OCI-M1 (cell line): ENCODE measurements at regions not wholly inside any gene's neighbourhood (a gene's known extent, or its start where the extent isn't known, plus 50 kb on each side); places are given as distances from the start of the nearest gene placed in this dataset.
"Not testable (repeated sequence)": the region's sequence is repeated elsewhere in the genome, so short reads cannot be mapped to it uniquely, and the experiment has no call there.

ENCODE experiments used
- DNase-seq: peaks from one replicate; lab custom pipeline; 2025; lab: John Stamatoyannopoulos, UW

DNA sequence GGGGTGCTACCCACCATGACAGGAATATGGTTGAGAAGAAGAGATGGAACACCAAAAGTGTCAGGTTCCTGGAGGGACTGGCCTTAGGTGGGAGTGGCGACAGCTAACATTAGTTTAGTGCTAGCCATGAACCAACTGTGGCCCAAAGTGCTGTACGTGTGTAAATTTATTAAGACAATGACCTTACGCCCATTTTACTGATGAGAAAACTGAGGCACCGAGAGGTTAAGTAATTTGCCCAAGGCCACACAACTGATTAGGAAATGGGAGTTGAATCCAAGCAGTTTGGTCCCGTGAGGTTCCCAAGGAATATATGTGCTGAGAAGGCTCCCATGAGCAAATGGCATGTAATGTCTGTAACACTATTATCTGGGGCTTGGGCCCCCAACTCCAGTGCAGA lies 109.5 kb upstream of the SLC1A4 start:
- no peak for DNase-seq

DNA sequence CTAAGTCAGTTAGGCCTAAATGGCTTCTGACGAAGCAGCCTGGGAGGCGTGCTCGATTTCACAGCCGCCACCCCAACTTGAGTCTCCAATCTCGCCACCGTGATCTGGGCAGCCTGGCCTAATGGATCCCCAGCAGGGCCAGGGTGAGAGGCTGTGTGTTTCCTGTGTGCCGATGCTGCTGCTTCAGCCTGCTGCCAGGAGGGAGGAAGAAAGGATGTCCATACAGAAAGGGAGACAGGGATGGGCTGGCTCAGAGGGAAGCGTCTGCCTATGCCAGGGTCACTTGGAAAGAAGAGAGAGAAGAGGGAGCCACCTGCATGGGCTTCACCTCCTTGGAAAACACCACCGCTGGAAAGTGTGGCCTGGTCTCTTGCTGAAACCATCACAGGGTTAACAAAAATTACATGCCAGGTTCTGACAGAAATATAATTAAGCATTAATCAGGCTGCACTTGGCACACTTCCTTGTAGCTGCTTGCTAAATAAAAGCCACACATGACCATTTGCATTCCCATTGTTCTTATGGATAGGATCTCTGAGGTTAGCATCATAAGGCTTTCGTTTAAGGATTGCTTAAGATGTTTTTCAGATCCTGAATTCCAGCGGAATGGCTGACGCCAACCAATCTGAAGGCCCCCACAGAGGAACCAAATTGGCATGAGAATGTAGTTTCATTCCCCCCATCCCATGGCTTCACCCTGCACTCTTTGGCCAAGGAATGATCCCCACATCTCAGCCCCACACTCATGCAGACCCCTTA lies 108.8 kb upstream of the SLC1A4 start:
- no peak for DNase-seq

DNA sequence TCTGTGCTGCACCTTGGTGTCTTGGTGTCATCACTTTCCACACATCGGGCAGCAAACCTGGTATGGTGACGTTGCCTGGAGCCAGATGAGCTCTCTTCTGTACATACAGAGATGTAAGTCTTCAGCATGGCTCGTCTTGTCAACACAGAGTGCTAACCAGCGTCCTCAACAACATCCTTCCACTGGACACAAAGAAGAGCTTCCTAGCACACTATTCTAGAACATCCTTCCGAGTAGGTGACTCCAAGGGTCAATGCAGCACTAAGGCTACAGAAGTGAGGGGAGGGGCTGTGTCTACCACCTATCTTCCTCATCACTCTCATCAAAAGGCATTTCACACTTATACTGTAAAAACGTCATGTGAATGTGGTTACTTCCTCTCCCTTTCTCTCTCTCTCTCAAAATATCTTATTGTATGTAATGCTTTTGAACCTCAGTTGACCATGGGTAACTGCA lies 108.1 kb upstream of the SLC1A4 start:
- no peak for DNase-seq

DNA sequence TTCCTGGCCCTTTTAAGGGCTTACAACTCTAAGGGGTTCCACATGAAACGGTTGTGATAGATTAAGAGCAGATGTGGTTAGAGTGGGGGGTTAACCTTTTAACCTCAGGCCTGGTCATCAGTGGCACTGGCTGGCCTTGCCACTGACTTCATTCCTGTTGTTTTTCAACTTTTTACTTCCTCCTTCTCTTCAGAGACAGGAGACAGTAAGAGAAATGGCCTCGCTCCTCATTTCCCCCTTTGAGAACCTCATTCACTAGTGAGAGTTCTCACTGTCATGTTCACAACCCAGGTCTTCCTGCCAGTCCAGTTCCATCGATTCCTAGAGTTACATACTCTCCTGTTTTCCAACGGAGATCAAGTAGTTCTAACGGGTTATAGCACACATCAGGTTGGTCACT lies 101.6 kb upstream of the SLC1A4 start:
- DNase-seq: no peak

DNA sequence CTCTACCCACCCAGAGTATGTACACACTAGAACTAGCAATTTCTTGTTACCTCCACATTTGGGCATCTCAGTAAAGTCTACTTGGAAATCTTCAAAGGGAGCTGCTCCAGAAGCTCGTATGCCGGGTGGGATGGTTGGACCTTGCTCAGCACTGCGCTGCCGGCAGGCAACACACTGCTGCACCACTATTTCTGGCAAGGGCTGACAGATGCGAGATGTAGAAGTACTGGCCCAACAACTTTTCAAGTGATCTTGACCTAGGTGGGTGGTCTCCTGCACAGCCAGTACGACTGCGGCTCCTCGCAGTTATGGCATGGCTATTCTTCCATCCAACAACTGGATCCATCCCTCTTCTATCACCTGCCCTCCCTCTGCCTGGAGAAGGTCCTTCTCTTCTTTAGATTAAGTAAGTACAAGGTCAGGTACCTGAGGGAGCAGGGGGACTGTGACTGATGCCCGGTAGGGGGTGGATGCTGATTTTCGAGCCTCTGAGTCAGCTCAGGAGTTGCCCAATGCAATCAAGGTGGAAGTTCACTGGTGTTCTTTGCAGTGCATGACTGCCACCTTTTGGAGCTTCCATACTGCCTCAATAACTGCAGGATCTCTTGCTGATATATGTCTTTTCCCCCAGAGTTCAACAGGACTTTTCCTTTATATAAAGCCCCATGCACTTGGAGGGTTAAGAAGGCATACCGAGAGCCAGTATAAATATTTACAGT lies 100.4 kb upstream of the SLC1A4 start:
- DNase-seq: peak; percentile 4

DNA sequence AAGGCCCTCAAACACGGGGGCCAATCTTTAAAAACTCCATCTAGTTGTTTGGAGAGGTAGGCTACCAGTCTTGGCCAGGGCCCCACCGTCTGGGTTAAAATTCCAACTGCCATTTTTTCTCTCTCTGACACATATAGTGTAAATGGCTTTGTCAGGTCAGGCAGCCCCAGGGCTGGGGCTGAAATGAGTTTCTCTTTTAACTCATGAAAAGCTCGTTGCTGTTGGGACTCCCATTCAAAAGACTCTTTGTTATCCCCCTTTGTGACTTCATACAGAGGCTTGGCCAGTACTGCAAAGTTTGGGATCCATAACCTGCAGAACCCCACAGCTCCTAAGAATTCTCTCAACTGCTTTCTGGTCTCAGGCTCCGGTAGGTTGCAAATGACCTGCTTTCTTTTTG lies 99.4 kb upstream of the SLC1A4 start:
- no peak for DNase-seq

DNA sequence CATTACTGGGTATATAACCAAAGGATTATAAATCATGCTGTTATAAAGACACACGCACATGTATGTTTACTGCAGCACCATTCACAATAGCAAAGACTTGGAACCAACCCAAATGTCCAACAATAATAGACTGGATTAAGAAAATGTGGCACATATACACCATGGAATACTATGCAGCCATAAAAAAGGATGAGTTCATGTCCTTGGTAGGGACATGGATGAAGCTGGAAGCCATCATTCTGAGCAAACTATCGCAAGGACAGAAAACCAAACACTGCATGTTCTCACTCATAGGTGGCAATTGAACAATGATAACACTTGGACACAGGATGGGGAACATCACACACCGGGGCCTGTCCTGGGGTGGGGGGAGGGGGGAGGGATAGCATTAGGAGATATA lies 92.6 kb upstream of the SLC1A4 start:
- DNase-seq: not testable (repeated sequence)

DNA sequence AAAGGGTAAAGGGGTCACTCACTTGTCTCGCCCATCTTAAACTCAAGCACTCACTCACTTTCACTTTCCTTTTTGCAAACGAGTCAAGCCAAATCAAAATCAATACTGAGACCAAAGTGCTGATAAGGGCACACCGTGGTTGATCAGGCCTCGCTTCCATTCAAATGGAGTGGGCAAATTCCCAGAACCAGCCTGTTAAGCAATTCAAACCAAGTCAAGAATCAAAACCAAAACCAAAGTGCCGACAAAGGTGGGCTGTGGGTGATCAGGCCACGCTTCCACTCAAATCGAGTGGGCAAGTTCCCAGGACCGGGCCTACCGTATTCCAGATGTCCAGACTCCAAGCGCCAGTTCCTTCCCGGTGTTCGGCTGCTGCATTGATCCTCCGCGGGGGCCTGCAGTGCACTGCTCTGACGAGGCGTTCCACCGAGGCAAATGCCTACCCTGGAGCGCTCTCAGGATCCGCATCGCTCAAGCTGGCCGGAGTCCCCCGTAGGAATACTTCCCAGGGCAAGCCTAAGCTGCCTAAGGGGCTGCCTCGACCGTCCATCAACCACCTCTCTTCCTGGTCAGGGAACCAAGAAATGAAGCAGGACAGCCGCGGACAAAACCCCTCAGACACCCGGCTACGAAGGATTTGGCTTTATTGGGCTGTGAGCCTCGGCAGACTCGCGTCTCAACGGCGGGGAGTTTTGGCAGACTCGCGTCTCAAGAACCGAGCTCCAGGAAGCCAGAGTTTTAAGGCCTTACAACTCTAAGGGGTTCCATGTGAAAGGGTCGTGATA lies 89.9 kb upstream of the SLC1A4 start:
- DNase-seq: no peak

DNA sequence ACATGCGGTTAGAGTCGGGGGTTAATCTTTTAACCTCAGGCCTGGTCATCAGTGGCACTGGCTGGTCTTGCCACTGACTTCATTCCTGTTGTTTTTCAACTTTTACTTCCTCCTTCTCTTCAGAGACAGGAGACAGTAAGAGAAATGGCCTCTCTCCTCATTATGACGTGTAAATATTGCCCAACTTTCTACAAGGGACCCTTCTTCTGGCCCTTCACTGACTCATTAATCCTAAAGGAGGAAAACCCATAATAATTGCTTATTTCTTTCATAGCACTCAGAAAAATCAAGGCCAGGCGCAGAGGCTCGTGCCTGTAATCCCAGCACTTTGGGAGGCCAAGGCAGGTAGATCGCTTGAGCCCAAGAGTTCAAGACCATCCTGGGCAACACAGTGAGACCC lies 89.3 kb upstream of the SLC1A4 start:
- DNase-seq: not testable (repeated sequence)

DNA sequence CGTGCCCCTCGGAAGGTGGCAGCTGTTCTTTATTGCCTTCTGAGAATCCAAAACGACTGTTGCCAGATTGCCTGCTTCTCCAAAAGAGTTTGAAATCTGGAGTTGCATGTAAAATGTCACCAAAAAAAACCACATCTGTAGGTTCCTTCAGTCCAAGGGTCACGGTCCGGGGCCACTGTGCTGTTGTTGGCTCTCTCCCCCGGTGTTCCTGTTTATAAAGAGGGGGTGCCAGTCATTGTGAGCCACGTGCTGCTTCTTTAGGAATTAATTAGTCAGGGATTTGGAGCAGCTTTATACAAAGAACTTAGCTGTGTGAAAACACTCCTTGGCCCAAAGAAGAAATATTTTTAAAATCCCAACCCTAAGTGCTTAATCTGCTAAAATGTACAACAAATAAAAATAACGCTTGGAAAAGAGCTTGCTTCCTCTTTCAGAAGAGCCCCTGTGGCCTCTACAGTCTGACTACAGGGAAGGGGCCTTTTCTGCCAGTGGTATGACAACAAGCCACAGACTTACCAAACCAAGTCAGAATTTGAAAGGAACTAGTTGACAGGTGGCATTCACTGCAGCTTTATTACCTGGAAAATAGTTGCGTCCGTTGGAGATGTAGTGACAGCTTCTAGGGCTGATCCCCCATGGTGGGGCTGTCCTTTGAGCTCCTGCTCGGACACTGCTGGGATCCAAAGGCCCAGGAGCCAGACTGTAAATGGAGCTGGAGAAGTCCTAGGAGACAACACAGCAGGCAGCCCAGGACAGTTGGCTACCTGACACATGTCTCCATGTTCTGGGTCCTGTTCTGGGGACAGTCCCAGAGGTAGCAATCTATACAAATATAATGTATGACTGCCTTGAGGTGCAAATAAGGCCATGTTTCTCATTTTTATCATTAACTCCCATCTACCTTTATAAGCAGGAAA lies 84.5 kb upstream of the SLC1A4 start:
- DNase-seq: no peak

DNA sequence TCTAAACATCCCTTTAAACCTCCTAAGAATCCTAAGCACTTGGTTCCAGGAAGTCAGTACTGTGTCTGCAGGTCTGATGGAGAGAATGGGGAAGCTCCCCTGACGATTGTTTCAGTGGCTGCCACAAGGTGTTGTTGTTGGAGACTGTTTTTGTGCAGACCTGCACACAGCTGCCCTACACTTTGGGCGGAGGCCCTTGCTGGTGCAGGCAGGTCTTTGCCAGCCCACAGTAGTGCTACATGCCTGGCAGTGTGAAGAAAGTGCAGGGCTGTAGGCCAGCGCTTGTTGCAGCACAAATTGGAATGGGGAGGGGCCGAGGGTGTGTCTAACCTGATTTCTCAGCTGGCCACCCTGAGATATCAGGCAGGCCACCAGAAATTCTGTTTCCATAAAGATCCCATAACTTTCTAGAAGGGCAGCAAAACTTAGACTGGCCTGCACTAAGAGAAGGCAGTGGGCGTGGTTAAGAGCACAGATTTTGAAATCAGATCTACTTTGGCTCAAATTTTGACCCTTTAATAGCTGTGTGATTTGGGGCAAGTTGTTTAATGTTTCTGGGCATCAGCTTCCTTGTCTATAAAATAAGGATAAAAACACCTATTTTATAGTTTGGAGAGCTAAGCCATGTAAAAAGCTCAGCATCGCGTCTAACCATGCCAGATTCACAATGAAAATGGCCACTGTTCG lies 83.7 kb upstream of the SLC1A4 start:
- no peak for DNase-seq

DNA sequence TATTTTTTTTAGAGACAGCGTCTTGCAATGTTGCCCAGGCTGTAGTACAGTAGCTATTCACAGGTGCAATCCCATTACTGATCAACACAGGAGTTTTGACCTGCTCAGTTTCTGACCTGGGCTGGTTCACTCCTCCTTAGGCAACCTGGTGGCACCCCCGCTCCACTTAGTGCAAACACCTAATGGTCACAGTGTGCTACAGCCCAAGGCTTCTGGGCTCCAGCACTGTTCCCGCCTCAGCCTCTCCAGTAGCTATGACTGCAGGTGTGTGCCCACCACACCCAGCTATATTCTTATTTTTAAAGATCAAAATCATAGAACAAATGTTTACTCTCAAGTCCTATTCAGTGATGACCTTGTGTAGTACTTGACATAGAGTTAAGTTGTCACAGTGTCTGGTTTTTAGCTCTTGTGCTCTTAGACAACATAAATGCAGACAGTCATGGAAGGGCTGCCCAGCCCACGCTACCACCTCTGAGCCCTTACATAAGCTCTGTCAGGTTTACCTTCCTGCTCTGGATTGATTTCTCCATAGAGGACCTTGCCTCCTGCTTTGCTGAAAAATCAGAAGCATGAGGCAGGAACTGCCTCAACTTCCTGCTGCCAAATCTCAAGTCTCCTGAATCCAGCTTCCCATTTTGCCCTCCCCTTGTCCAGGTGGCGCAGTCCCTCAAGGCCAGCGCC lies 82.2 kb upstream of the SLC1A4 start:
- DNase-seq: no peak

DNA sequence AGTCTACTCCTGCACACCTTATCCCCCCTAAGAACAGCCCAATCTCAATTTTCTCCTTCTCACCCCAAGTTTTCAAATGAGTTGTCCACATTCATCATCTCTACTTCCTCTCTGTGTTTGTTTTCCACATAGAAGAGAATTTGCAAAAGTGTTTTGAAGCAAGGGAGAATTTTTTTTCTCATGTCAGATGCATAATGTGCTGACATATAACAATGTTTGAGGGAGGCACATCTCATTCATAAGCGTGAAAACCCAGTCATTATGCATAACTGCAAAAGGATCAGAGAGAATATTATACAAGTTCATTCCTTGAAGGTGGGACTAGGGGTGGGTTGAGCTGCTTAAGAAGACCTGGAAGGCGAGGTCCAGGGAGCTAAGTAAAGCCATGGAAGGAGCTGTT lies 80.8 kb upstream of the SLC1A4 start:
- no peak for DNase-seq

DNA sequence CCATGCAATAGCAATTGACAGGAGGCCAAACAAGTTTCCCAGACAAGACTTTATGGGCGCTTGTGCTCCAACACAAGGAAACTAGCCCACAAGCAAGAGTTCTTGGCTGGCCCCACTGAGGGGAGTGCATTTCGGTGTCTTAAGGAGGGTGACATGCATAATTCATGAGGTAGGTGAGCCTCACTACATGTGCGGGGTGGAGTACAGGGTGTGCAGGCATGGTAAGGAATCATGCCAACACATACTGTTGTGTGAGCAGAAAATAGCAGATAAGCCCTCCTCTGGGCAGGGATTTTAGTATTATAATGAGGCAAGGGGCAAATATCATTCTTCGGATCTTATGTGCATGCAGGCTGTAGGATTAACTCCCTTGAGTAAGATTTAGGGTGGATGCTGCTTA lies 78.7 kb upstream of the SLC1A4 start:
- DNase-seq: no peak

DNA sequence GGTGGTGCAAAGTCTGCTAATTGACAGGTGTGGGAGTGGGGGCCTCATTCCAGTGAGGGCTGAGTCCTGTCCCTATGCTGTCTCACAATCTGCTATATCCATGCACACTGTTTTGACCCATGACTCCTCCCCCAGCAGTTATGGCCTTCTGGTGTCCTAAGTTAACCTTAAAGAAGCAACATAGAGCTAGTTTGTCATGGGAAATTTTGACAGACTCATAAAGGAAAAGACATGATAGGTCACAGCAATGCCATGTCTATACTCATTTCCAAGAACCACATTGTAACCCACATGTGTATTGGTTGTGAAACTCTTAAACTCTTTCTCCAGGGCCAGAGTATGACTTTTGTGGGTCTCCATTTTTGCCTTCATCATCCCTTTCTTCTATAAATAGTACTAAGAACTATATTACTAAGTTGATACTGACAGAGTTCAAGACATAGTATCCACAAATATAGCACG lies 78.2 kb upstream of the SLC1A4 start:
- peak; percentile 16 for DNase-seq

DNA sequence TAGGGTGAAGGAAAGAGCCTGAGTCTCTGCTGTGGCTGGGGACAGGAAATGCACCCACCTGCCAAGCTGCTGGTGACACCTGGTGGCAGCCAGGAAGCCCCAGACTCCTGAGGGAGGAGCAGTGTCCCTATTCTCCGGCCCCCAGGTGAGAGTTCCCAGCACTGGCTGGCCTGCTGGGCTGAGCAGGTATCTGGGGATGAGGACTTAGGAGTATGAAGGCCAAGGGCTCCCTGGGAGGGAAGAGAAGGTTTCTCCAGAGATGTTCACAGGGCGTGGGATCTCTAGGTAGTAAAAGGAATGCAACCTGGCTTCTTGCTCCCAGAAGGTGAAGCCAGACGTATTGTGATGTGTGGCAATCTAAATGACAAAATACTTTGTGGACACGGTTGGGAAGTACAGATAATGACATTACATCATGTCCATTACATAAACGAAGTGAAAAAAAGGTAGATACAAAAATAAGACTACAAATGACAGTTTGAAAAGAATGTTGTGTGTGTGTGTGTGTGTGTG lies 75.8 kb upstream of the SLC1A4 start:
- DNase-seq: peak; percentile 3

DNA sequence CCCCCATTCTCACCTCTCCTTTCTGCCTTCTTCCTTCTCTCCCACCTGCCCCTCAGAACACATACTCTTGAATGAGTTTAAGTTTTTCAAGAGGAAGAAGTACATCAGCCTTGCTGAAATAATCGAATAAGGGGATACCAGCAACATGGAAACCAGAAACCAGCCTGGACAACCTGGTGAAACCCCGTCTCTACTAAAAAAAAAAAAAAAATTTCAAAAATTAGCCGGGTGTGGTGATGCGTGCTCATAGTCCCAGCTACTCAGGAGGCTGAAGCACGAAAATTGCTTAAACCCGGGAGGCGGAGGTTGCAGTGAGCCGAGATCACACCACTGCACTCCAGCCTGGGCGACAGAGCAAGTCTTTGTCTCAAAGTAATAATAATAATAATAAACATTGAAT lies 75.0 kb upstream of the SLC1A4 start:
- DNase-seq: no peak

DNA sequence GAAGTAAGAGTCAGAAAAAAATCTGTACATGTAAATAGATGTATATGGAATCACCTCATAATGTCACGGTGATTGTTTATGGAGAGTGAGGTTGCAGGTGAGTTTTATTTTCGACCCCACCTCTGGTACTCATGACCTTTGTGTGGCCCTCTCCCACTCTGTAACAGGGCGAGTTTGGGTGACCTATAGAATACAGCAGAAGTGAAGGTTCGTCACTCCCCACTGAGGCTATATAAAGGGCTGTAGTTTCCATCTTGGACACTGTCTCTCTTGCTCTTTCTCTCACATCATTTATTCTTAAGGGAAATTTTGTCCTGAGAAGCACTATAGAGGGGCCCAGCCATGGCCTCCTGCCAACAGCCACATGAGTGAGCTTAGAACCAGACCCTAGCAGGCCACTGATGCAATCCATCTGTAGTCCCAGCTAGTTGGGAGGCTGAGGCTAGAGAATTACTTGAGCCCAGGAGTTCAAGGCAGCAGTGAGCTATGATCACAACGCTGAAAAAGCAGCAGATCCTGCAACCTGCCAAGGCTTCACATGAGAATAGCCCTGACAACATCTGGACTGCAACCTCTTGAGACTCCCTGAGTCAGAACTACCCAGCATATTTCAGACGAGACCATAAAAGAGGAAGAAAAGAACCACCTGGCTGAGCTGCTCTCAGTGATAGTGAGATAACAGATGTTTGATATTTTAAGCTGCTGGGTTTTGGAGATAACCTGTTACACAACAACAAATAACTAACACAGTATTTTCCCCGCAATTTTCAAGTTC lies 74.3 kb upstream of the SLC1A4 start:
- DNase-seq: peak; percentile 60

DNA sequence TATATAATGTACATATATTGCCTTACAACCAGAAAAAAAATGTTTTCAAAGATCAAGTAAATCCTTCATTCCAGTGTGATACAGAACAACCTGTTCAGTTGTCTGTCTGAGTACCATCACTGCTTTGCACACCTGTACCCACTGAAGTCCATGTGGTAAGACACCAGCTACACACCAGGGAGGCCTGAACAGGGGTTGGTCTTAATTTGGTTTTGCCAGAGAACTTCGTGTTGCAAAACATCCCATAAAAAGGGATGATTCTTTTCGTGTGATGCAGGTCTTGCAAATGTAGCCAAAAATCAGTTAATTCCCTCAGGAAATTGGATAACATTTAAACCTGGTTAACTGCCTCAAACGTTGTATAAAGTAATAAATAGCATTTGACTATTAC lies 73.7 kb upstream of the SLC1A4 start:
- DNase-seq: no peak
